RWPE2 (cell line): ENCODE measurements at regions not wholly inside any gene's neighbourhood (a gene's known extent, or its start where the extent isn't known, plus 50 kb on each side); places are given as distances from the start of the nearest gene placed in this dataset.

Experiments used
- ATAC-seq: fragments of 200-7000 bp; cut with Tn5 transposase; 3 replicates; pipeline ENCODE4 v1.9.1; 2021; ENCODE audit warnings: low read depth
- DNase-seq: peaks from one replicate; pipeline ENCODE4 v3.0.0-alpha.2; 2020; ENCODE audit warnings: low spot score
- H3K27ac ChIP-seq: fragments of 450-650 bp; 2 replicates; pipeline ENCODE4 v1.5.1; 2017; ENCODE audit warnings: mild to moderate bottlenecking; ENCODE audit not compliant: poor library complexity, severe bottlenecking
- H3K27me3 ChIP-seq: fragments of 250-450 bp; sonication (Bioruptor Pico); 2 replicates; pipeline ENCODE4 v1.5.1; 2021; ENCODE audit warnings: mild to moderate bottlenecking, moderate library complexity; ENCODE audit not compliant: insufficient read depth, poor library complexity, severe bottlenecking
- H3K36me3 ChIP-seq: fragments of 250-450 bp; sonication (Bioruptor Pico); 2 replicates; pipeline ENCODE4 v1.5.1; 2020; ENCODE audit warnings: low read depth, mild to moderate bottlenecking, moderate library complexity
- H3K4me1 ChIP-seq: fragments of 250-450 bp; sonication (Bioruptor Pico); 2 replicates; pipeline ENCODE4 v1.5.1; 2021; ENCODE audit warnings: mild to moderate bottlenecking, moderate library complexity; ENCODE audit not compliant: insufficient read depth, poor library complexity, severe bottlenecking
- H3K4me3 ChIP-seq: fragments of 250-450 bp; sonication (Bioruptor Pico); 2 replicates; pipeline ENCODE4 v1.5.1; 2021; ENCODE audit warnings: mild to moderate bottlenecking, moderate library complexity; ENCODE audit not compliant: severe bottlenecking
- H3K9me3 ChIP-seq: fragments of 250-450 bp; sonication (Bioruptor Pico); 2 replicates; pipeline ENCODE4 v1.5.1; 2021; ENCODE audit warnings: mild to moderate bottlenecking, moderate library complexity; ENCODE audit not compliant: severe bottlenecking
- CTCF ChIP-seq: fragments of 450-650 bp; IDR thresholded peaks from one replicate; pipeline ENCODE4 v1.5.1; 2017; ENCODE audit warnings: mild to moderate bottlenecking, moderate library complexity; ENCODE audit not compliant: poor library complexity, severe bottlenecking

- H3K9me3 ChIP-seq = no peaks in the 10 kb centered on the region
- peak overlapping the region; percentile 96 for H3K27ac ChIP-seq
- H3K27me3 ChIP-seq = no peaks in the 10 kb centered on the region
- DNase-seq = peak; percentile 45
- TF ChIP-seq CTCF = no peak
- no peak overlapping the region for H3K4me3 ChIP-seq
- H3K36me3 ChIP-seq = peaks cover 4% of the 10 kb centered on the region; the same call in 1 of the 2 replicates
- no peak for ATAC-seq
- peaks cover 37% of the 10 kb centered on the region for H3K4me1 ChIP-seq
Measured at GRCh38 chr22:46050916-46051614, 74.1 kb upstream of the WNT7B start.

GRCh38 chr22:46051646-46052045 is 74.7 kb upstream of the WNT7B start:
- Histone ChIP-seq H3K27ac (peak overlapping the region; percentile 96), H3K9me3 (no peaks in the 10 kb centered on the region), H3K4me3 (no peak overlapping the region), H3K36me3 (peaks cover 4% of the 10 kb centered on the region; the same call in 1 of the 2 replicates), H3K4me1 (peaks cover 39% of the 10 kb centered on the region), H3K27me3 (no peaks in the 10 kb centered on the region)
- ATAC-seq (no peak), DNase-seq (peak; percentile 29)
- TF ChIP-seq CTCF = no peak

DNA sequence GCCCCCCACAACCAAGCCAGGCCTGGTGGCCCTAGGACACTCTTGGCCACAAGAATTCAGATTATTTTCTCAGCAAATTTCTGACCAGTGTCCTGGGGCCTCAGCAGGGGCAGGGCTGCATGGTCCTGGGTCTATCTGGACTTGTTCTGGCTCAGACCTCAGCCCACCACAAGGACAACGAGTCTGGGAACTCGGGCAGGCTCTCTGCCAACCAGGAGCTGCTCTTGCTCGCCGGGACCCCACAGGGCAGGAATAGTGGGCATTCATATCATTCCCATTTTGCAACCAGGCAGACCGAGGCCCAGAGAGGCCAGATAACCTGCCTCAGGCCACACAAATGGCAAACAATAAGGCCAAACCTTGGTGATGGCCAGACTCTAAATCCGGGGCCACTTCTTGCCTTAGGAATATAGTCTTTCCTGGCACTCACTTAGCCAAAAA is 75.4 kb upstream of the WNT7B start:
- Histone ChIP-seq H3K36me3 (peaks cover 9% of the 10 kb centered on the region), H3K9me3 (no peaks in the 10 kb centered on the region), H3K4me3 (no peak overlapping the region), H3K4me1 (peaks cover 46% of the 10 kb centered on the region), H3K27me3 (no peaks in the 10 kb centered on the region), H3K27ac (peak overlapping the region; percentile 96)
- ATAC-seq (no peak), DNase-seq (peak; percentile 45)
- no peak for TF ChIP-seq CTCF

DNA sequence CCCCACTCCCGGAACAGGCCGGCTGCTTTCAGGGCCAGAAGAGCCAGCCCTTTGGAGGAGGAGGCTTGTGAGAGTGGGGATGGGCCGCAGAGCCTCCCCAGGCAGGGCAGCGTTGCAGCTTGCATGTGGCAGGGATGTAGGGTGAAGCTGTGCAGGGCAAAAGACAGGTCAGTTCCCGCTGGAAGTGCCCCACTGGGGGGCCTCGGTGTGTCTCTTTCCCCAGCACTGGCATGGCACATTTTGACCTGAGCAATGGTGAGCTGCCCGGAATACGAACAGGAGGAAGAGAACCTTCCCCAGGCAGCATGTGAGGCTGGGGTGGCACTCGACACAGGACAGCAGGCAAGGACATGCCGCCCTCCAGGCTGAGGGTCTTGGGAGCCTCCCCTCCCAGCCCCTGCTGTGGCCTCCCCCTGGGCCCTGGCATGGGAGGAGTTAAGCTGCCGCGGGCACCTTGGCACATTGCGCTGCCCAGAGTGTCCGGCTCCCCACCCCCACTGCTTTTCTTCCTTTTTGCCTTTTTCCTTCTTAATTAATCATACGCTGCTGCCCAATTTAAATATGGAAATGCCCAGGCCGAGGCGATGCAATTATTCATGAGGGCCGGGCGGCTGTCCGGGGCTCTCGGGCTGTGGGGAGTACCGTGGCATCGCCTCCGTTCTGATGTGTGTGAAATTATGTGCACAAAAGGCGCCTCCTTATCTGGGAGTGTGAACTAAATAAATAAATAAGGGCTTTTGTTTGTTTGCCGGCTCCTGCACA is 76.0 kb upstream of the WNT7B start:
- Histone ChIP-seq H3K27ac (peak overlapping the region; percentile 96), H3K9me3 (no peaks in the 10 kb centered on the region), H3K4me1 (peaks cover 49% of the 10 kb centered on the region), H3K27me3 (no peaks in the 10 kb centered on the region), H3K4me3 (peak overlapping the region; percentile 50), H3K36me3 (peaks cover 14% of the 10 kb centered on the region)
- TF ChIP-seq CTCF = no peak
- peak; percentile 21 for ATAC-seq
- peak; percentile 66 for DNase-seq
